Heart right ventricle (tissue), 16 donors: ENCODE measurements at regions not wholly inside any gene's neighbourhood (a gene's known extent, or its start where the extent isn't known, plus 50 kb on each side); places are given as distances from the start of the nearest gene placed in this dataset.
"Not testable (repeated sequence)": the region's sequence is repeated elsewhere in the genome, so short reads cannot be mapped to it uniquely, and the experiment has no call there.

Source experiments
- ATAC-seq, 8 donors: fragments of 200-7000 bp; cut with Tn5 transposase; one replicate each; pipeline ENCODE4 v1.9.1; 2020; ENCODE audit warnings: mild to moderate bottlenecking in 8 of 8, moderate library complexity in 8 of 8, moderate number of reproducible peaks in 1 of 8
- DNase-seq, 2 donors: peaks; one replicate each; pipeline ENCODE4 v3.0.0-alpha.2; 2020
- H3K27ac ChIP-seq, 10 donors: fragments of 200-600 bp; sonication (generic) in 2 of 10; one replicate each; pipeline versions ENCODE4 v1.5.0 to v1.8.0; 2020 to 2022; ENCODE audit warnings: mild to moderate bottlenecking in 3 of 10
- H3K27me3 ChIP-seq, 7 donors: fragments of 200-600 bp; one replicate each; pipeline ENCODE4 v1.8.0; 2021 to 2022; ENCODE audit warnings: mild to moderate bottlenecking in 2 of 7
- H3K36me3 ChIP-seq, 9 donors: fragments of 200-600 bp; sonication (generic) in 1 of 9; one replicate each; pipeline versions ENCODE4 v1.5.0 to v1.8.0; 2020 to 2022; ENCODE audit warnings: mild to moderate bottlenecking in 2 of 9
- H3K4me1 ChIP-seq, 9 donors: fragments of 200-600 bp; sonication (generic) in 1 of 9; one replicate each; pipeline versions ENCODE4 v1.5.0 to v1.8.0; 2020 to 2022; ENCODE audit warnings: mild to moderate bottlenecking in 4 of 9
- H3K4me3 ChIP-seq, 10 donors: fragments of 200-600 bp; sonication (generic) in 2 of 10; one replicate each; pipeline versions ENCODE4 v1.5.0 to v1.8.0; 2020 to 2022; ENCODE audit warnings: mild to moderate bottlenecking in 7 of 10, moderate library complexity in 2 of 10
- H3K9me3 ChIP-seq, 11 donors: fragments of 200-600 bp in 10 of 11; sonication (generic) in 2 of 11; one replicate each; pipeline versions ENCODE4 v1.5.0 to v1.8.0; 2013 to 2022; ENCODE audit warnings: mild to moderate bottlenecking in 2 of 11, control low read depth in 1 of 11, moderate library complexity in 1 of 11
- CTCF ChIP-seq, 9 donors: fragments of 200-600 bp; sonication (generic) in 2 of 9; IDR thresholded peaks; one replicate each; pipeline versions ENCODE4 v1.5.0 to v1.8.0; 2021 to 2022; ENCODE audit warnings: antibody characterized with exemption in 9 of 9, mild to moderate bottlenecking in 5 of 9, moderate library complexity in 1 of 9
- WGBS, 2 donors: extraction: QIAGEN DNeasy Blood & Tissue Kit; methylation state at CpG; one replicate each; pipeline ENCODE4 v1.1.7; 2013; ENCODE audit warnings: inconsistent platforms in 1 of 2; 5-methylcytosine and 5-hydroxymethylcytosine counted together
- intact Hi-C, 10 donors: fragments of 100-400 bp; cut with DNase I; formaldehyde crosslinking; loops; one replicate each; pipeline versions ENCODE4 v1.11.1 to v1.14.2; 2022
- donor health status: Arrhythmogenic right ventricular cardiomyopathy.
- donor health status: ischemic (EF 13 %, LVEDD 7.1; RV severe dilation, severe dysfunction).
- donor health status: healthy with polysubstance abuse.
- donor health status: DM: no; HTN: yes; CAD: no.
- donor health status: DM: no; HTN: no; CAD: no.
- donor health status: ischemic (EF 25% LVEDD 6.9; RV normal size, moderate dysfunction).
- donor health status: ischemic (EF 25% LVEDD 5.7; RV mildly dilated, moderate dysfunction).
- donor health status: healthy.
- donor health status: DM: yes; HTN: yes; CAD: no.
- donor health status: Ischemic cardiomyopathy.
- donor health status: ischemic (EF 35%, LVEDD 5.7; RV mildly dilated, moderate dysfunction).
- donor health status: nonischemic (EF 11% LVEDD 7.7; RV severe dilation, severe dysfunction).
- donor health status: DM: yes; HTN: yes; CAD: no.
- donor health status: PGD.
- donor health status: ischemic (EF 29% LVEDD 5.4; RV normal size, mild dysfunction).
- donor health status: nonischemic (EF 23%, LVEDD 6.1; RV moderate dilation, normal function).

GRCh38 chr10:118823256-118823907 lies 68.6 kb upstream of the CACUL1 start:
- Histone ChIP-seq H3K27ac (no peak overlapping the region), H3K4me1 (peaks cover 0 to 8% (median 0%) of the 10 kb centered on the region in 9 donors), H3K9me3 (peaks cover 0 to 4% (median 0%) of the 10 kb centered on the region in 11 donors), H3K4me3 (no peak overlapping the region), H3K36me3 (no peaks in the 10 kb centered on the region), H3K27me3 (no peaks in the 10 kb centered on the region)
- TF ChIP-seq CTCF (IDR thresholded peaks at IDR 0.05) = no peak
- no peak for ATAC-seq
- DNase-seq = no peak
- 86 to 92% methylated on average over 4 of the region's 4 CpGs for WGBS, 2 donors
- intact Hi-C loops = no loop called here

- intact Hi-C loops = no loop called here
- Histone ChIP-seq H3K27ac (no peak overlapping the region), H3K4me1 (peaks cover 0 to 5% (median 1%) of the 10 kb centered on the region in 9 donors), H3K9me3 (peaks cover 0 to 4% (median 0%) of the 10 kb centered on the region in 11 donors), H3K36me3 (no peaks in the 10 kb centered on the region), H3K27me3 (no peaks in the 10 kb centered on the region), H3K4me3 (no peak overlapping the region)
- 54 to 63% methylated on average over 1 of the region's 1 CpG for WGBS, 2 donors
- ATAC-seq = no peak
- DNase-seq = no peak
- no peak for TF ChIP-seq CTCF (IDR thresholded peaks at IDR 0.05)
Observed at GRCh38 chr10:118827053-118827452, 72.3 kb upstream of the CACUL1 start.

GRCh38 chr10:118827466-118828155 lies 72.8 kb upstream of the CACUL1 start:
- no peak for DNase-seq
- Histone ChIP-seq H3K27ac (no peak overlapping the region), H3K4me1 (peaks cover 0 to 10% (median 7%) of the 10 kb centered on the region in 9 donors), H3K27me3 (no peaks in the 10 kb centered on the region), H3K36me3 (no peaks in the 10 kb centered on the region), H3K4me3 (no peak overlapping the region), H3K9me3 (peaks cover 0 to 4% (median 0%) of the 10 kb centered on the region in 11 donors)
- no peak for ATAC-seq
- TF ChIP-seq CTCF (IDR thresholded peaks at IDR 0.05) = peak in 3 of 9 donors; percentile 11 to 28 (median 15)
- intact Hi-C loops = no loop called here
- 83 to 86% methylated on average over 7 of the region's 7 CpGs for WGBS, 2 donors

- Histone ChIP-seq H3K9me3 (peaks cover 0 to 4% (median 0%) of the 10 kb centered on the region in 11 donors), H3K27me3 (no peaks in the 10 kb centered on the region), H3K4me1 (peaks cover 0 to 21% (median 9%) of the 10 kb centered on the region in 9 donors), H3K27ac (peak overlapping the region in 7 of 10 donors; percentile 25 to 75 (median 54)), H3K36me3 (no peaks in the 10 kb centered on the region), H3K4me3 (peak overlapping the region in 2 of 10 donors; percentile 0 to 20)
- intact Hi-C loops = no loop called here
- peak; percentile 57 to 71 for DNase-seq
- ATAC-seq = peak; percentile 46 to 92 (median 82)
- WGBS, 2 donors = 33 to 36% methylated on average over 7 of the region's 7 CpGs
- no peak for TF ChIP-seq CTCF (IDR thresholded peaks at IDR 0.05)
Observed at GRCh38 chr10:118832241-118832651, 77.5 kb upstream of the CACUL1 start.

- intact Hi-C loops, H3K27me3 ChIP-seq, H3K9me3 ChIP-seq, DNase-seq, H3K27ac ChIP-seq, H3K4me3 ChIP-seq, H3K36me3 ChIP-seq, ATAC-seq: not testable (repeated sequence)
- 96 to 97% methylated on average over 5 of the region's 5 CpGs for WGBS, 2 donors
- peaks cover 0 to 21% (median 9%) of the 10 kb centered on the region in 9 donors for H3K4me1 ChIP-seq
Observed at GRCh38 chr10:118834370-118834769, 79.6 kb upstream of the CACUL1 start.
